DMS153 treated with DMSO at 0.1 percent for 48 hours (cell line): ENCODE measurements at regions not wholly inside any gene's neighbourhood (a gene's known extent, or its start where the extent isn't known, plus 50 kb on each side); places are given as distances from the start of the nearest gene placed in this dataset.
A peak's percentile ranks its signal among the peaks of the same experiment; 100 is the strongest.

ENCODE experiments used
- DNase-seq: peaks from one replicate; lab custom pipeline; 2025; ENCODE audit not compliant: unreplicated experiment; lab: John Stamatoyannopoulos, UW

DNA sequence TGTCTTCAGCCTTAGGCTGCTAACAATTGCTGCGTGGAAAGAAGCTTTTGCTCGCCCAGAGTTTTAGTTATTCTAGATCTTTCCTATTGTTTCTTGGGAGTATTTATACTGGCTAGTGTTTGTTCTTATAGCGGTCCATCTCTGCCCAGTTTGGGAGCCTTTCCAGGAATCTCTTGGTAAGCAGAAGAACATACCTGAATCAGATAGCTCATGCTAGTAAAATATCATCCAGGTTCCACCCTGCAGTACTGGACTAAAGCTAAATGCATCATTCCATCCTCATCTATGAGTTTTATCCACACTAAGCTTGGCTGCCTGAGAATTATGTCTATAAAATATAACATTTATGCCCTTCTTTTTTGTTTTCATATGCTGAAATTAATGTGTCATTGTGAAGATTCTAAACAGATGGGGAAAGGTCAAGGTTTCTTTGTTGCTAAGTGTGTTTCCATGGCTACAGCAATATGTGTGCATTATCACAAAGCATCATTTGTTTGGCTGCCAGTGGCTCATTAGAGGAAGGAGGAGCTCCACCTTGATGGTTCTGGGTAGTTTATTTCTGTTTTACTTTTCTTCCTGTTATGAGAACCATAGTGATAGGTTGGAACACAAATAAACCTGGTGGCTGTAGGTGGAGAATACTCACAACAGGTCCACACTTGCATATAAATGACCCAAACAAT, 182.8 kb downstream of the PIK3C3 start:
- DNase-seq: peak; percentile 26

DNA sequence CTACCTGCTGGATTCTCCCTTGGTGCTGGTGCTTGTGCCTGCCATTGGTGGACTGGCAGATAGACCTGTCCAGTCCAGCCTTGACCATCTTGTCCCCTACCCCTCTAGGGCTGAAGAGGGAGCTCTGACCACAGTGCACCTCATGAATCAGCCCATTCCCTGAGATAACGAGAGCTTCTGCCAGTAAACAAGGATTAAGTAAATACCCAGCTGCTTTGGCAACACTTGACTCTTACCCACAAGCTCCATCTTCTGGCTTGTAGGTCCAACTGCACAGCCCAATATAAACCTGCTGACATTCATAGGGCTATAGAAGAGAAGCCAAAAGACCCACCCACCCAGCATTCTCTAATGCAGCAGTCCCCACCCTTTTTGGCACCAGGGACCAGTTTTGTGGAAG, 186.4 kb downstream of the PIK3C3 start:
- no peak for DNase-seq

DNA sequence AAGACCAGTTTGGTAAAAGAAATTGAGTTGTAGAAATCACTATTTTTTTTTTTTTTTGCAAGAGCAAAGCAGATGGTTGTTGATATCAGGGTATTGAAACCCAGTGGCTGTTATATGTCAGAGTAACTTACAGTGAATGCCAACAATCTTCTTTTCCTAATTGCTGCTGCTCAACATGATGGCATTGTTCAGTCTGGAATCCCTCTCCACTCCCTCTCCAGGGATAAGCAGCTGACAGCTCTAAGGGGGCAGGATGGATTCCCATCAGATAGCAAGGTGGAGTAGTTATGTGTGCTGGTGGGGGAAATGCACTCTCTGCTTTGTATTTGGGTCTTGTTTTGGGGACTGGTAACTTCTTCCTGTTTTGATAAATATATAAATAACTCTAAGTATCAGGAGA, 200.0 kb downstream of the PIK3C3 start:
- DNase-seq: no peak

DNA sequence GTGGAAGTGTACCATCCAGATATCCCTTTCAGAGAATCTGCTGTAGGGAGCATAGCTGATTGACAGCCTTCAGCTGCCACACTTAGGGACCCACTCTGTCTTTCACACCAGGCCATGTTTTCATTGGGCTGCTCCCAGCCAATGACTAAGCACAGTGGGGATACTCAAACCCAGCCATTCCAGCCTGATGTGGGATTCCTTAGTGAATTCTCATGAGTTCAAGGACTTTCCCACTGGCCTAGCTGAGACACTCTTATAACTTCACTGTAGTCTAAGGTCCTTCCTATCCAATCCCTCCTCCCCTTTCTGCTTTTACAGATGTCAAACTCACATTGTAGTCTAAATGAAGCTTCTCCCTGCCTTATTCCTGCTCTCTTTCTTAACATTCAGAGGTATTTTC, 201.2 kb downstream of the PIK3C3 start:
- no peak for DNase-seq

DNA sequence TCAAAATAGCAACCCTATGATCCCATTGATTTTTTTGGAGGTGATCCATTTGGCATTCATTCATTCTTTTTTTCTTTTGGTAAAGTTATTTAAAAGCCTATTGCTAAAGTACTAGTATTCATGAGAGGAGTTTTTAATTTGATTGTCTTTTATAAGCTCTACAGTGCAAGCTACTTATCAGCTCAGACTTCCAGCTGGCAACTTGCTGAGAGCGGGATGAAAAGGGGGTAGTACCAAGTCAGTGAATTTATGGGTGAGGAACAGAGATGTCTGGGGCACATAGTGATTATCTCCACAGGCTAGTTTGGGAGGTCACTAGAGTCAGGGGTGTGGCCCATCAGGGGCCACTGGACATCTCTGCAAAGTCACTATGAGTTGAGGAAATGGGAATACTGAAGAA, 202.4 kb downstream of the PIK3C3 start:
- no peak for DNase-seq

DNA sequence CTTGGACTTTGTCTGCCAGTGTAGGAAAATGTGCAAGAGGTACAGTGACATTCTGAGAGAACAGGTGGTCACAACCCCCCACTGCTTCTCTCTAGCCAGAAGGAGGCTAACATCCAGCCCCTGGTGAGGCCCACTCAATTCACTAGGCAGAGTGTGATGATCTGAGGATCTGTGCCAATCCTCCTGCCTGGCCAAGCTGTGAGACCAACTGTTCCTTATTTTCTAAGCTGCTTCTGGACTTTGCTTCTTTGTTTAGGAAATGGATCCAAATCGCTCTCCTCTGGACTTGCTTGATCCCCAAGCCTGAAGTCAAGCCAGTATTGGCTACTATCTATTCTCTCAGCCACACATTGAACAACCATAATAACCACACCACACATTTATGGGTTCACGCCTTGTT, 202.8 kb downstream of the PIK3C3 start:
- DNase-seq: no peak

DNA sequence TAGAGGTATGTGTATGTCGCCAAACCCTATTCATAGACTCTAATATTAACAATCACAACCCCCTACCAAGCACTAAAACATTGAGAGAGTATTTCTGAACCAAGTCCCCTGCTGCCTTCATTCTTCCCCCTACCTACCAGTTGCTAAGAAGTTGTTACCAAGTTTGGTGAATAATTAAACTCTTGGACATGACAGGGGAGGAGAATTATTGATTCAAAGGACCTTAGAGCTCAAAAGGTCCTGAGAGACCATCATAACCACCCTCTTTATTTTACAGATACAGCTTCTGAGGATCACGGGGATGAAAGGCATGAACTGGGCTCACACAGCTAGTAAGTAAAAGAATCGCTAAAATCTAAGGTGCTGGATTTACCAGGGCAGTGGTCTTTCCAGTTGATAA, 204.1 kb downstream of the PIK3C3 start:
- DNase-seq: no peak

DNA sequence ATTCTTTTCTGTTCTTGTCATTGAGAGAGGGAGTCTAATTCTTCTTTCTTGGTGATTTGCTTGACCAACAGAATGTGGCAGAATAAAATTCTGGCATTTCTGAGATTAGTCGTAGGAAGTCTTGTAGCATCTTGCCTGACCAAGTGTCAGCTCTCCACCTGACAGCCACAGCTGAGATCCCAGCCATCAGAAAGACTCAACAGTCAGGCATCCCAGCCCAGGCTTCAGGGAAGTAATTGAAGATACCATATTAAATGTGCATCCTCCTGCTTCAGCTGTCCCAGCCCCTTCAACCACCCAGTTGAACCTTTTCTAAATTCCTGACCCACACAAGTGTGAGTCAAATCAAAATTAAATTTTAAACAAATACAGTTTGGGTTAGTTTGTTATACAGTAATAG, 208.3 kb downstream of the PIK3C3 start:
- no peak for DNase-seq

DNA sequence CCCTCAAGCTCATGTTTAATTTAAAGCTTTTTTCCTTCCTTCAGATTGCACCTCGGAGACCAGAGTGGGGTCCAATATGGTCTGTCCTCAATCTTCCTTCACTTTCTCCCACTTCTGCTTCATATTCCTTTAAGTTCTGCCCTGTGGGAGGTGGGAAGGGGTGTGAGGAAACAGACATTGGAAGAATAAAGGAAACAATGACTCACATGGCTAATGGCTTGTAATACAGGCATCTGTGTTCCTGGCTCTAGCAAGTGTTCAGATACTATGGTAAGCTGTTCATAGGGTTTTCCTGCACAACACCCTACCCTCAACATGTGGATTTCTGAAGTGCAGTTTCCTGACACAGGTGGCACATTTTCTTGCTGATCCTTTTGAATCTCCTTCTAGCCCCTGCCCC, 209.5 kb downstream of the PIK3C3 start:
- no peak for DNase-seq

DNA sequence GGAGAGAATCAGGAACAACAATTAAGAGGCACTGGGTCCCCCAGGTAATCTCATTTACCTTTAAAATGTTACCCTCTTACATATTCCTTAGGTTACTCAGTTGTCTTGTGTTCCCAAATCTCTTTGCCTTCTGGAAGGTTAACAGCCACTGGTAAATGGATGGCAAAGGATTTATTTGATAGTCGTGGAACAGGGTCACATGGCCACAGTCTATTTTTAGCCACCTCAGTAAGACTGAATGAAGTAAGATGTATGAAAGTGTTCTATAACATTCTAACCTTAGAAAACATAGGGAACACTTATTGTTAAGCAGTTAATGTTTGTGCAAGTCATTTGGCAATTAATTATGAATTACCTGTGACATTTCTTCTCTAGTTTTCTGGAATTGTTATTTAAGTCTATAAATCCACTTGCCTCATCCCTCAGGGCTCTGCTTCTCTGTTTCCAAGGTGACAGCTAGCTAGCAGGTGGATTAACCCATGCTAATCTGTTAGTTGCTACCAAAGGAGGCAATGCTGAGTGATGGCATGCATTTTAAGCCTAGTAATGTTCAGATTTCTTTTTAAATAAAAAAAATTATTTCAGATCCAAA, 211.0 kb downstream of the PIK3C3 start:
- no peak for DNase-seq

DNA sequence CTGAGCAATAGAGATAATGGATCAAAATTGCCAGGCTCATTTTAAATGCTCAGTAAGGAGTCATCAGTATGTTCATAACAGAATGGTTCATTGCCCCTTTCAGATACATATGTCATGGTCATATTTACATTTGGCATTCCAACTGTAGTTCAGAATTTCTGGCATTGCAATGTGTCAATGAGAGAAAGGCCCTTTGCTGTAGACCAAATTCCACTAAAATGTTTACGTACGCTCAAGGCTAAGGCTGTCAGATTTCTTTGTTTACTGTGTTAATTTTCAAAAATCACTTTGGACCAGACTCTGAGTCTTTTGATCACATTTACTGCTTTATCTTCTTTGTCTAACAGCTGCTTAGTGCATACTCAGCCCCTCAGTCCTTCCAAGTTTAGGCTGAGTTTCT, 213.5 kb downstream of the PIK3C3 start:
- no peak for DNase-seq

DNA sequence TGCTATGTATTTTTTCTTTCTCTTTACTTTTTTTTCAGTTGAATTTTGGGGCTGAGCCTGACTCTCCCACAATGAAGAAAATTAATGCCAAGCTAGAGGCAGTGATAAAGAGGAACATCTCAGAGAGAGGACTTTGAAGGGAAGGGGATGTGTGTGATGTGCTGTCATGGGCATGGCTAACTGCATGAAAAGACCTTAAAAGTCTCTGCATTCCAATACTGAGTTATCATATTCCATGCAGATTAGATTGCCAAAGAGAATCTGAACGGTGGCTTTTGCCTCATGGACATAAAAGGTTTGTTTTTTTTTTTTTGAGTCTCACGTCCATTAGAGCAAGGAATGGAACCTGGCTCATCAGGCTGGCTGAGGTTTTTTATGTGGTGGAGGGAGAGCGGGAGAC, 213.9 kb downstream of the PIK3C3 start:
- no peak for DNase-seq

DNA sequence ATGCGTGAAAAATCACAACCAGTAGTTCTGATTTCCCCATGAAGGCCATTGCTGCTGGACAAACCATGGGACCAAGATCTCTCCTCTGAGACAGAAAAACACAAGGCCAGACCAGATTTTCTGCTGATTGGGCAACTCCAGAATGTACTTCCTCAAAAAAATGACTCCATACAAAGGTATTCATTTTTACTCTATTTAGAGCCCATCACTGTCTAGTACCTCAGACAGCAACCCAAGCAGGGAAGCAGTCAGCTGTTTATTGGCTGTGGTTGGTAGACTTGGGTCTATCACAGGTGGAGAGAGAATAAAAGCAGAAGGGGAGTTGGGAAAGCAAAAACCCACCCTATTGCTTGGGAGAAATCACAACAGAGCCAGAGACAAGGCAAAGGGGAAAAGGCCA, 219.9 kb downstream of the PIK3C3 start:
- DNase-seq: no peak

DNA sequence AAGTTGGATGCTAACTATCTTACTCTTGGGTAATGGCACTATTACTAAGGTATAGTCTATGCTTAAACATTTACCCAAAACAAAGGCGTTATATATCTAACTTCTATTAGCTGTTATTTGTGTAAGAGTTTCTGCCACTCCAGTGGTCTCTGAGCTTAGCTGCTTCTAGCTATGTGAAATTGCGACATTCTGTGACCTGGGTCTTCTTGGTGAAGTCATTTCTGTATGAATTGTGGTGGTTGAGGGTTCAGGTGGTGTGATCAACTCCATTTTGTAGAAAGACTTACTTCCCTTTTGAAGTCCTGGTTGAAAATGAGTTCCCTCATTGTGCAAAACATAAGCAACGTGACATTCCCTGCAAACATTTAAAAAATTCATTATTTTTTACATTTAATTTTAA, 221.6 kb downstream of the PIK3C3 start:
- no peak for DNase-seq

DNA sequence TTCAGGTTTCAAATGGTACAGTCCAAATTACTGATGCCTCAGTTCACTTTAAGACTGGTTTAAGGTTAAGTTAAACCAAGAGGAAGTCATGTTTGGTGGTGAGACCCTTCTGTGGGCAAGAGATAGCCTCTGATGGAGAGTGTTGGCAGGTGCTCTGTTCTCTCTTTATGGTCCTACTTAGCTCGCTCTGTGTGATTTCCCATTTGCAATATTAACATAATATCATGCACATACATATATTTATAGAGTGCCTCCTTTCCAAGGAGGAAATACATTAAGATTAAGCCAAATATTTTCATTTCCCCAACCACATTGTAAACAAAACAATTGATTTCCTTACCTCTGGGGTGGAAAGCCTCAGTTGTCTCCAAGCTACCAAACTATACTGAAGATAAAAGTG, 222.4 kb downstream of the PIK3C3 start:
- DNase-seq: no peak

DNA sequence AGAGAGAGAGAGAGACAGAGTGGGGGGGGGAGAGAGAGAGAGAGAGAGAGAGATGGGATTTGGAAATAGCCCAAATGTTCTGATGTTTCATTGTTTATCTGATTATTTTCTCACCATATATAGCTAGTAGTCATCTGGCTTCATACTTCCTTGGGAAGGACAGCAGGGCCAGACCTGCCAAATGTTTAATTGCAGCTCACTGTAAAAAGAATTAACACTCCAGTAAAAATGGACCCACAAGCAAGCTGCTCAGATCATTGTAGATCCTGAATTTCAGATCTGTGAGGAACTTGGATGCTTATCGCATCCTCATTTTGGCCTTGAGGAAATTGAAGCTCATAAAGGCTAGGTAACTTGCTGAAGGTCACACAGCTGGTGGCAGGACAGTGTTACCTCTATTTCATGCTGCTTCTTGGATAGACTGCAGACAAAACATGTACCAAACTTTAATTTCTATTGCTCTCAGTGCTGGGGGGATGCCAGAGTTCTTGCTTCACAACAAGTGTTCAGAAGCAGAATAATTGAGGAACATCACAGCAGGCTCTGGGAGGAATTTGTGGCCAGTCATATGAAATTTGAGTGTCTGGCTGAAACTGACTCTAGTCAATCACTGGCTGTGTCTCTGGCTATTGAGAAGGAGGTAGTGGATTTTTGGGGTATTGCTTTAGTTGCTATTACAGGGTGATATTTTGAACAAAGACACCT, 223.5 kb downstream of the PIK3C3 start:
- DNase-seq: no peak

DNA sequence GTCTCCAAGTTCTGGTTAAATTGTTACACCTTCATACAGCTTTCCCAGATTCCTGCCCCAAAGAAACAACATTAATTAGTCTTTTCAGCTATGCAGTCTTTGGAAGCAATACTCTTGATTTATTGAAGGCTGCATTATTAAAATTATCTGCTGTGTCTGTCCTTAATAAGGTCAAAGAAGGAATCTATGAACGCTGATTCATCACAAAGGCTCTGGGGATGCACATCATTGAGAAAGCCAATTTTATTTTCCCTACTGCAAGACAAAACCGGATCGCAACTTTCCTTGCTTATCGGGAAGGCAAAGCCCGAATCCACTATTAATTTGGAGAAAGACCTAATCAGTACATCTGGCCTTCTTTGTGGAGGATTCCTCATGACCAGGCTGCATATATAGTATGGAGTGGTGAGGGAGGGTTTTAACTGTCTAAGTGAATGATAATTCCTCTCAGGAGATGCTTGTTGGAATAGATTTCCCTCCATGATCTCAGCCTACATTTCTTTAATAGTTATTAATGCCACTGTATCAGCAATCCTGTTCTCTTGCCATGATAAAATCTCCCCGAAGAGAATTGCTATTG, 224.6 kb downstream of the PIK3C3 start:
- DNase-seq: no peak

DNA sequence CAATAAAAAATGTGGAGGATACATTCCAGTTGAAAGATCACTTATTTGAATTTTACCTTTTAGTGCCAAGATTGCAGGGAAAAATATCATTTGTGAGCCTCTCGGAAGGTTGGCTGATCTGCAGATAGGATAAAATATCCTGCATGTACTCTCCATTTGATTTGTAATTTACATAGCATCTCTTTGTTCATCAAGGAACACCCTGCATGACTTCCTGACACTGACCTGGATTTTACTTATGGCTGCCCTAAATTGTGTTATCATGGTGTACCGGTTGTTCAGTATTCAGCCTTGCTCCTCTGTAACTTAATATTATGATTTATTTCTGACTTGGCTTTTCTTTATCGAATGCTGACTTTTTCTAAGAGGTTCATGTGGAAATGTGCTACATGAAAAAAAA, 226.4 kb downstream of the PIK3C3 start:
- no peak for DNase-seq

DNA sequence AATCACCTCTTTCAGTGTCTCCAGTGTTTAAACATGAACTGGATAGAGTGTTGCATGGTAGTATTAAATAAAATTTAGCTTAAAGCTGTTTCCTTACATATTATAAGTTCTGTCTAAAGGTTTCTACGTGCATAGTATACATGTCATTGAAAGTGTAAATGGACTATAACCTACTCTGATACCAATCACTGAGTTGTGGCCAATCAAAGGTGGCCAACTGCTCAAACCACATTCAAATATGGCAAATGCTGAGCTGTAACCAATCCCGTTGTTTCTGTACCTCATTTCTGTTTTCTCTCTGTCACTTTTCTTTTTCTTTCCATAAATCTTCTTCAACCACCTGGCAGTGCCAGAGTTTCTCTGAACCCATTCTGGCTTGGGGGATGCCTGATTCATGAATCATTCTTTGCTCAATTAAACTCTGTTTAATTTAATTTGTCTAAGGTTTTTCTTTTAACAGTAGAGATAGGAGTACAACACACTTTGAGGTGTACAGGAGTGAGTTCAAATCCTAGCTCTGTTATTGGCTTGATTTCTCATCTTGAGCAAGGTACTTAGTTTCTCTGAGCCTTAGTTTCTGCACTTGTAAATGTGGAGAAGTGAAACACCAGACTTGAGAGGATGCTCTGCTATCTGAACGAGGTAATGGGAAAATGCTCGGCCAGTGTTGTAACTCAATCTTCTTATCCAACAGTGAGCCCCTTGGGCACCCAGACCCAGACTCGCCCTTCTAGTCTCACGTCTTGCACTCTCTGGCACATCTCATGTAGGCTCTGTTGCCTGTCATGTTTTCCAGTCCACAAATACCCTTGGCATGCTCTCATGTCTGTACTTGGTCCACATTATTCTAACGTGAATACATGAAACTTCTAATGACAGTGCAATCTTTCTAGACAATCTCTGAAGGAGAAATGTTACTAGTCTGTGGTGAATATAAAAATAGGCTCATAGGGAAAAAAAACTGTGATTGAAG, 228.0 kb downstream of the PIK3C3 start:
- DNase-seq: no peak

DNA sequence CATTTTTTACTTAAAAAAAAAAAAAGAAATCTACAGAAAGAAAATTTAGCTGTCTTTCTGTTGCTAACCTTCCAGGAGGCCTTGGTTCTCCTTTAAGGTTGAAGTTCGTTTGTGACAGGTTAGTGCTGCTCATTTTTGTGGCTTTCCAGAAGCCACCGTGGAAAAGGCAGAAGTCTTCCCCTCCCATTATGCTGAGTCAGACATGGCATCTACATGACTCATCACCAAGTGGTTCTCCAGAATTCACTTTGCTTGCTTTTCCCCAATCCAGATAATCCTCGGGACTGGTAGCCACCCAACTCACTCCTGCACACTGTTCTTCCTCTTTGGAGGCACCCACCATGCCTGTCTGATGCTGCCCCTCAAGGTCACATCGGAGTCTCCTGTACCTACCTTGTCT, 228.7 kb downstream of the PIK3C3 start:
- no peak for DNase-seq
